NCI-H2107 (cell line): ENCODE measurements at regions not wholly inside any gene's neighbourhood (a gene's known extent, or its start where the extent isn't known, plus 50 kb on each side); places are given as distances from the start of the nearest gene placed in this dataset.

Experiments
- DNase-seq: peaks from one replicate; lab custom pipeline; 2025; lab: John Stamatoyannopoulos, UW

DNA sequence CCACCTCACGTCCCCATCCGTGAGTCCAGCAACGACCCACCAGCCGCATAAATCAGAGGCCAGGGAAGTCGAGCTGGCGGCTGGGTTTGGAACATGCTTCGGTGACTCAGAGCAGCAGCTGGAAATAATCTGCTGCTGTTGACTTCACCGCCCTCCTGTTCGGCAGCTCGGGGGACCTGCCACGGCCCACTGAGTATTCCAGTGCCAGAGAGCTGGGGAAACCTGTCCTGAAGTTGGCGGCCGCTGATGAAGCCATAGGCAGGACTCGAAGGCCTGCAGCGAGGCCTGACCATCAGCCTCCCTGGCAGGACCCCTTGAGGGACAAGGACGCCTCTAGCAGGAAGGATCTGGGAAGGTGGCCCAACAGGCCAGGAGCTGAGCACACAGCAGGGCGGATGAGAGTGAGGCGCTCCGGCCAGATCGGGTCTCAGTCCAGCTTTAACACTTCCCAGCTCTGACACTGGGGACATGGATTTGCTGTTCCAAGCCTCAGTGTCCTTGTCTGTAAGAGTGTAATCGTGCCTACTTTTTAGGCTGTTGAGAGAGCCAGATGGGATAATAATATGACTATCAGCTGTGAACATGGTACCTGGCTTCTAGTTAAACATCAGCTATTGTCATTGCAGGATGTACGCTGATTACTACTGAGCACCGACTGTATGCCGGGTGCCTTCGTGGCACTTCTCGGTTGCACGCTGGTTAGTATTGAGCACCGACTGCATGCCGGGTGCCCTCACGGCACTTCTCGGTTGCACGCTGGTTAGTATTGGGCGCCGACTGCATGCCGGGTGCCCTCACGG lies 50.4 kb upstream of the CIBAR2 start:
- no peak for DNase-seq

GRCh38 chr16:85163278-85164112 lies 51.2 kb upstream of the CIBAR2 start:
- no peak for DNase-seq

GRCh38 chr16:85164431-85164830 lies 52.2 kb upstream of the CIBAR2 start:
- DNase-seq, result no peak

DNA sequence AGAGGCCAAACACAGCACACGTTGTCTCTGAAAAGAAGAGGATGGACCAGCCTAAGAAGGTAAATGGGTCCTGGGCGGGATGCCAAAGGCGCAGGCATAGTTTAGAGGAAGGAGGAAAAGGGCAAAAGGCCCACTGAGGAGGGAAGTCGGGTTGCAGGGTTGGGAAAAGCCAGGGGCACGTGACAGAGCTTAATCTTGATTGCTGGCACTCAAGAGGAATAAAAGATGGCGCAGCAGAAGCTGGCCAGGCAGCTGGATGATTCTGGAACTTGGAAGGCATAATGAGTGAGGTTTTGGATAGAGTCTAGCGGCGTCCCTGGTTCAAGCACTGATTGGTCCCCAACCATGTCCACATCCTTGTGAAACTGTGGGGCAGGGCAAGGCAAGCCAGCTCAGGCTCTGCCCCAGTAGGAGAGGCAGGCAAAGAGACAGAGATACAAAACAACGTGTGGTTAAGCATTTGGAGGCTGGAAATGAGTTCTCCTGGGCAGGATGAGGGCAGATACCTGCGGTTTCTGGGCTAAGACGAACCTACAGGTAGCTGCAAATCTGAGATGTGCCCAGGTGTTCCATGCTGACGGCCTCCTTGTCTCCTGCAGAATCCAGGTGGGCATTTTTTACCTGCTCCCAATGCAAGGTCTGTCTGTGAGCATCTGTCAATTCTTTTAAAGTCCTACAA lies 52.7 kb upstream of the CIBAR2 start:
- DNase-seq, result no peak

GRCh38 chr16:85165781-85166180 lies 53.5 kb upstream of the CIBAR2 start:
- DNase-seq, result no peak

DNA sequence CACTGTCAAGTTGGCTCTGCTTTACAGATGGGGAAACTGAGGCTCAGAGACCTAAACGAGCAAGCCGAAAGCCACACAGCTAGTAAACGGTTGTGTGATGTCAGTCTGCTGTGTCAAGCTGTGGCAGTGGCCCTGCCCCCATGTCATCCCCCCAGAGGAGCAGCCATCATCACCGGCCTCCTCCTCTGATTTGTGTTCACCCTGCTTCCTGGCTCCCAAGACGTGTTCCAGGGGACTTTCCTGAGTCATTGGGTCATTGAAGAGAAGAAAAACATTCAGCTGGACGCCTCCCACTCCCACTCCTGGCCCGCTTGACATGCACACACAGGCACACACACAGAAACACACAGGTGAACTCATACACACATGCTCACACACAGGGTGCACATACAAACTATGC lies 54.0 kb upstream of the CIBAR2 start:
- DNase-seq, result no peak

DNA sequence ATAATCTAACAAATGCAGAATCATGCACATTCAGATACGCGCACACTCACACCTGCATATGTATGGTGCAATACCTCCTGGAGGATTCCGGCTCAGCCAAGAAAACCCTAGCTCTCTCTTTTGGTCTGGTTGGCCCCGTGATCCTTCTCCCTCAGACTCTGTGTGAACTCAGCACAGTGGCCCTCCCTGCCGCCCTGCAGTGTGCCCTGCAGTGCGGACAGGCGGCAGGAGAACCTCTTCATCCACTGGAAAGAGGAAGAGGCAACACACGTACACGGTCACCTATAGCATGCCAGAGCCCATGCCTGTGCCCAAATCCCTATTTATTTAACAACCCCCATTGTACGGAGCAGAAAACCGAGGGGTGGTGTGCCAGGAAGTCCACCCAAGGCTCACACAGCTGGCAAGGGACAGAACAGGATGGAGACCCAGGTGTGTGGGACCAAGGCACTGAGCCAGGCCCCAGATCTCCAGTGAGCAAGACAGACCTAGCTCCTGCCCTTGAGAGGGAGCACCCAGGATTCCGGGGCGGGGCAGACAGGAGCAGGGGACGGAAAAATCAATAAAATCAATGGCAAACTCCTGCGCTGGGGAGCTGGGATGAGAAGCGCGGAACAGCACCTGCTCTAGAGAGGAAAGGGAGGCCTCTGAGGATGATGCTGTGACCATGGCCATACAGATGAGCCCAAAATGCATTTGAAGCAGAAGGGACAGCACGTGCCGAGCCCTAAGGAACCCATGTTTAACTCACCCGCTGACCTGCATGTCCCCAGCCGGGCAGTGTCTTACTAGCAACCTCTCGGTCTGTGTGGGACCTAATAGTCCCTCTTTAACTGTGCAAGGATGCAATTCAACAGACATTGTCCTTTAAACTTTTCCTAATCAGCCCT lies 54.7 kb upstream of the CIBAR2 start:
- DNase-seq, result no peak

GRCh38 chr16:85167589-85168537 lies 55.6 kb upstream of the CIBAR2 start:
- DNase-seq, result no peak

- DNase-seq, result no peak
These were observed 56.5 kb upstream of the CIBAR2 start for GRCh38 chr16:85168732-85169256.

DNA sequence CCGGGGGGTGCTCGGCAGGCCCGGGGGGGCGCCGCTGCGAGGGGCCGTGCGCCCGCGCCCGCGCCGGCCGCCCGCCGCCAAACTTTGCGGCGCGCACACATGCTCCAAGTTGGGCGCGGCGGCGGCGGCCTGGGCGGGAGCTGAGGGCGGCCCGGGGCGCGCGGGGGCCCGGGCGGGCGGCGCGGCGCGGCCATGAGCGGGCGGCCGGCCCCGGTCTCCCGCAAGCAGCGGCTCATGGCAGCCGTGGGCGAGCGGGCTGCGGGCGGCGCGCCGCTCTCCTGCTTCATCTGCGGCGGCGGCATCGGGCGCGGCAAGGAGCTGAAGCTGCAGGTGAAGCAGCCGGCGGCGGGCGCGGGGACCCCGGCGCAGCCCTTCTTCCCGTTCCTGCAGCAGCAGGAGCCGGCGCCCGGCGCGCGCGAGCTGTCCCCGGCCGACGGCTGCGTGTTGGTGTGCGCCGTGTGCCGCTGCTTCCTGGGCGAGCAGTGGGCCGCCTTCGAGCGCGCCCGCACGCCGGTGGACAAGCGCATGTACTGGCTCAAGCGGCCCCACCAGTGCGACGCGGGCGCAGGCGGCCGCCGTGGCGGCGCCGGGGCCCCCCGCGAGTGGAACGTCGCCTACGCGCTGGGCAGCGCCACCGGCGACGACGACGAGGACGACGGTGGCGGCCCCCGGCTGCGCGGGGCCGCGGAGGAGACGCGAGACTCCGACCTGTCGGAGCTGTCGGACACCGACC lies 57.2 kb upstream of the CIBAR2 start:
- DNase-seq, result no peak

GRCh38 chr16:85170066-85170491 lies 57.8 kb upstream of the CIBAR2 start:
- DNase-seq, result no peak

GRCh38 chr16:85170590-85171003 lies 58.3 kb upstream of the CIBAR2 start:
- DNase-seq, result no peak

DNA sequence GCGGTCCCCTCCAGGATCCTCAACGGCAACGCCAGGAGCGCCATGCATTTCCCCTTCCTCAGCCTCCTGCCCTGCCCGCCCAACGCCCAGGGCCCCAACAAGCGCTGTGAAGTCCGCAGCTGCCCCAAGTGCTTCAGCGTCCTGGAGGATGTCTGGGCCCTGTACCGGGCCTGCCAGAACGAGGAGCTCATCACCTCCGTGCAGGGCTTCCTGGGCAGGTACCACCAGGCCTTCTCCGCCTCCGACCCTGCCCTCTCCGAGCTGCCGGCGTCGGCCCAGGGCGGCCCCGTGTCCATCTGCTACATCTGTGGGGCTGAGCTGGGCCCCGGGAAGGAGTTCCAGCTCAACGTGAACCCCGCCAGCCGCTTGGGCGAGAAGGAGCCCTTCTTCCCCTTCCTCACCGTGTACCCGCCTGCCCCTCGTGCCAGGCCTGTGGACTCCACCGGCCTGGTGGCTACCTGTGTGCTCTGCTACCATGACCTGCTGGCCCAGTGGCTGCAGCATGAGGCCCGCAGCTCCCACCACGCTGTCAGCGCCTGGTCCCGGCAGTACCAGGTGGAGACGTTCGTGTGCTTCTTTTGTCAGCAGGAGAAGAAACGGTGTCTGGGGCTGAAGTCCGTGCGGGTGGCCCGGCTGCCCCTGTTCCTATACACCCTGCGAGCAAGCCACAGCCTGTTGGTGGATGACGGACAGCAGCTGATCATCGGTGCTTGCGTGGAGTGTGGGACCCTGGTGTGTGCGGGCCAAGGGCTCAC lies 58.9 kb upstream of the CIBAR2 start:
- no peak for DNase-seq

DNA sequence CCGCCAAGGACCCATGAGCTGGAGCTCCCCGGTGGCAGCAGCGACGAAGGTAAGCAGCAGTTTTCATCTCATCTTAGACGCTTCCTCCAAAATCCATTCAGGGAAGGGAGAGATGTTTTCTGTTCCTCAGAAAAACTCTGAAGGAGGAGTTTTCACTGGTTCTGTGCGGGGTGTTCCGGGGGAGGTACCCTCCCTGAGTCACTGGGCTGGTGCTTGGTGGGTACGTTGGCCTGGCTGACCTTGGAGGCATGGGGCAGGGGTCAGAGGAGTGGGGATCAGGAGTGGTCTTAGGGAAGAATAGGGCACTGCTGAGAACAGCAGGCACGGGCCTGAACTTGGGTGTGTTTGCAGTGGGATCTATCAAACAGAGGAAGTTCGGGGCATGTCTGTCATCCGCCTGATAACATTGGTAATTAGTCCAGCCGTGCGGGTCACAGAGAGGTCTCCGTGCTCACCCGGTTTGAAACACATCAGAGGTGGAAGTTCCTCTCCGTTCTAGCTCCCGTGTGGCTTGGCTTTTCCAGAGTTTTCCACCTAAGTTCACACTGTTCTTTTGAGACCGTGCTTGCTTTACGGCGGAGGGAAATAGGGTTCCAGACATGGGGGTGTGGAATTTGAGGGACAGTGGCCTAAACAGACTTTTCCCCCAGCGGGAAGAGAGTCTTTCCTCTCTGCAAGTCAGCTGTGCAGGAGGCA lies 59.6 kb upstream of the CIBAR2 start:
- DNase-seq, result no peak

DNA sequence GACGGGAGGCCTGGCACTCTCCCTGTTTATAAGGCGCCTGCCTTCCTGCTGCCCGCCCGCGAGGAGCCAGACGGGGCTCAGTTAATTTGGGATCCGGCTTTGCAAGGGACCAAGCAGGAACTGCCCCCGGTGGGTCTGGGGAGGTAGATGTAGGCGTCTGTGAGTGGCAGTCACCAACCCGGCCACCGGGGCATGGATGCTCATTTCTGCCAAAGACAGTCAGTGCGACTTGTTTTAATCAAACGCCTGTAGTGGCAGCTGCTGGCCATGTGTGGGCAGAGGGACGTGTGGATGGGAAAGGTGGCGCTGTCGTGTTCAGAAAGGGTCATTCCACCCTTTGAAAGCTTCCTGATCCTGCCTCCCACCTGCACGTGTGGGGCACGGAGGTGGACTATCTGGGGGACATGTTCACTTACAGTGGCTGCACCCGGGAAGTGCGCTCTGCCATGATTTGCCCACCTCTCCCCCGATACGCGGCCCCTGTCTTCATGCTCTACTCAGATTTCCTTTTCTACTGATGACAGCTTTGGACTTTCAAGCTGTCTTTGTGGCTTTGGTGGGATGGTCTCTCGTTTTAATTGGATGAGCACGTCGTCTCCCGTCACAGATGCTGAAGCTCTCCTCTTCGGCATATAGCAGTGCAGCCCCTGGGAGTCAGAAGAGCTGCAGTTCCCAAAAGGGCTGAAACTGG lies 60.3 kb upstream of the CIBAR2 start:
- no peak for DNase-seq

DNA sequence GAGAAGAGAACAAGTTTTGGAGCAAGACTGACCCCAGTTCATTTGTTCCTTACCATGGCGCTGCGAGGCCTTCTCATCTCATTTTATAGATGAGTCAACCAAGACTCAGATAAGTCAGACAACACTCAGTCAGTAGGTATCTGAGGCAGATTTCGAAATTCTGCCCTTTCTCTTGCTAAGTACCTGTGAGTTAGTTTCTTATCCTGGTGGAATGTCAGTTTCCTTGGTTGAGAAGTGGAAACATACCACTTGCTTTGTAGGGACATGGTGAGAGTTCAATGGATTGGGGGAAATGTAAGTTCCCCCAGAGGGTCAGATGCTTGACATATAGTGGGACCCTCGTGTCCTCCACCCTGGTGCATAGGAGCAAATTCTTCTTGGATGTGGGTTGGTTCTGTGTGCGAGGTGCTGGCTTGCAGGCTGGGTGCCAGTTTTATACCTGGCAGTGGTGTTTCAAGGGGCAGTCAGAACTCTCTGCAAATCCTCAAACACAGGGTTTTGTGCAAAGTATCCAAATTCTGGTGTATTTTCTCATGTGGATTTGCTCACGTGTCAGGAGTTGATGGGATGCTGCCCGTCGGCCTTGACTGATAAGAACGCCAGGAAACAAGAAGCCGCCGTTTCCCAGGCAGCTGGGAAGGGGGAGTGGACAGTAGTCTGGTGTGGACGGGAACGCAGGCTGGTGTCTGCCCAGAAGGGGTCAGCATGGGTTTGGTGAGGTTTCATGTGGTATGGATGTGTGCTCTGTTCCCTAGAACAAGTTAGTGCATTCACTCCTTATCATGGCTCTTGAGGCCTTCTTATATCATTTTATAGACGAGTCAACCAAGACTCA lies 61.1 kb upstream of the CIBAR2 start:
- no peak for DNase-seq
